PC-3 (cell line): ENCODE measurements at regions not wholly inside any gene's neighbourhood (a gene's known extent, or its start where the extent isn't known, plus 50 kb on each side); places are given as distances from the start of the nearest gene placed in this dataset.

Experiments
- EZH2 ChIP-seq: fragments of 300-600 bp; sonication (generic); IDR thresholded peaks from one replicate; pipeline ENCODE4 v1.6.1; 2017; ENCODE audit warnings: antibody characterized with exemption, mild to moderate bottlenecking, low read length; ENCODE audit not compliant: unreplicated experiment
- EZH2phosphoT487 ChIP-seq: fragments of 300-600 bp; sonication (generic); IDR thresholded peaks from 2 replicates; pipeline ENCODE4 v1.6.1; 2018; ENCODE audit warnings: mild to moderate bottlenecking, antibody characterized with exemption, low read length, borderline replicate concordance
- TF ChIP-seq, protein P1 (sequence below): fragments of 300-600 bp; sonication (generic); conservative IDR thresholded peaks from 2 replicates; pipeline ENCODE4 v1.5.1; 2017; ENCODE audit warnings: antibody characterized with exemption, low read depth, mild to moderate bottlenecking, low read length

DNA sequence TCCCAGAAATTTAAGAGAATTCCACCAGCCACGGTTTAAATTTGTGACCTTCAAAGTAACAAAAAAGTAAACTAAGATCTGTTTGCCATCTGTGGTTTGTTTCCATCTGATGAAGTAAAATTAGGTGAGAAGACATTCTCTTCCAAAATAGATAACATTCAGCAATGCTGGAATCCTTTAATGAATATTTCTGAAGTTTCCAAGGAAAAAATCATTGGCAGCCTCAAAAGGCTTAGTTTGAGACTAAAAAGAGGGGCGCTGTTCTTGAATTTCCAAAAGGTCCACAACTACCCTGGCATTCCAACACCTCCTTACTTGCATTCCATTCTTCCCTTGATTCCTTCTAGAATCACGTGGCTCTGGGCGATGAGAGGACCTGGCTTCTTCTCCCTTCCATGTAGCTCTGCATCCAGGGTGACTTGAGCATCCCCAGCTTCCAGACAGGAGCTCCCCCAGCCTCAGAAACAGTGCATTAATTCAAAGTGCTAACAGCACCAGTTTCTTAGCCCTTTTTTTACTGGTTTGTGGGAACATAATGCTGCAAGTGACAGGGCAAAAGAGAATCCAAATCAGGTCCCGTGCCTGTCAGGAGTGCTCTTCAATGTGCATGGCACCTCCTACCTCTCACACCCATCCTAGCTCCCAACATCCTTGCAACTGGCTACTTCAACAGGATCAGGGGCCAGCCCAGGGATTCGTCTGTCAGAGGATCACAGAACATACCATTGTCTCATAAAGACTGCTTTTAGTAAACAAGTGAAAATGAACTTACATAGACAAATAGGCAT, 191.5 kb upstream of the S1PR3 start:
- no peak for TF ChIP-seq EZH2
- TF ChIP-seq, protein P1, sequence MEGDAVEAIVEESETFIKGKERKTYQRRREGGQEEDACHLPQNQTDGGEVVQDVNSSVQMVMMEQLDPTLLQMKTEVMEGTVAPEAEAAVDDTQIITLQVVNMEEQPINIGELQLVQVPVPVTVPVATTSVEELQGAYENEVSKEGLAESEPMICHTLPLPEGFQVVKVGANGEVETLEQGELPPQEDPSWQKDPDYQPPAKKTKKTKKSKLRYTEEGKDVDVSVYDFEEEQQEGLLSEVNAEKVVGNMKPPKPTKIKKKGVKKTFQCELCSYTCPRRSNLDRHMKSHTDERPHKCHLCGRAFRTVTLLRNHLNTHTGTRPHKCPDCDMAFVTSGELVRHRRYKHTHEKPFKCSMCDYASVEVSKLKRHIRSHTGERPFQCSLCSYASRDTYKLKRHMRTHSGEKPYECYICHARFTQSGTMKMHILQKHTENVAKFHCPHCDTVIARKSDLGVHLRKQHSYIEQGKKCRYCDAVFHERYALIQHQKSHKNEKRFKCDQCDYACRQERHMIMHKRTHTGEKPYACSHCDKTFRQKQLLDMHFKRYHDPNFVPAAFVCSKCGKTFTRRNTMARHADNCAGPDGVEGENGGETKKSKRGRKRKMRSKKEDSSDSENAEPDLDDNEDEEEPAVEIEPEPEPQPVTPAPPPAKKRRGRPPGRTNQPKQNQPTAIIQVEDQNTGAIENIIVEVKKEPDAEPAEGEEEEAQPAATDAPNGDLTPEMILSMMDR: no peak
- no peak for TF ChIP-seq EZH2phosphoT487
